HG03196 (cell line): ENCODE measurements at regions not wholly inside any gene's neighbourhood (a gene's known extent, or its start where the extent isn't known, plus 50 kb on each side); places are given as distances from the start of the nearest gene placed in this dataset.

Experiments used
- ATAC-seq: cut with Tn5 transposase; IDR thresholded peaks from one replicate; pipeline ENCODE4 v1.9.1; 2021; ENCODE audit not compliant: unreplicated experiment

DNA sequence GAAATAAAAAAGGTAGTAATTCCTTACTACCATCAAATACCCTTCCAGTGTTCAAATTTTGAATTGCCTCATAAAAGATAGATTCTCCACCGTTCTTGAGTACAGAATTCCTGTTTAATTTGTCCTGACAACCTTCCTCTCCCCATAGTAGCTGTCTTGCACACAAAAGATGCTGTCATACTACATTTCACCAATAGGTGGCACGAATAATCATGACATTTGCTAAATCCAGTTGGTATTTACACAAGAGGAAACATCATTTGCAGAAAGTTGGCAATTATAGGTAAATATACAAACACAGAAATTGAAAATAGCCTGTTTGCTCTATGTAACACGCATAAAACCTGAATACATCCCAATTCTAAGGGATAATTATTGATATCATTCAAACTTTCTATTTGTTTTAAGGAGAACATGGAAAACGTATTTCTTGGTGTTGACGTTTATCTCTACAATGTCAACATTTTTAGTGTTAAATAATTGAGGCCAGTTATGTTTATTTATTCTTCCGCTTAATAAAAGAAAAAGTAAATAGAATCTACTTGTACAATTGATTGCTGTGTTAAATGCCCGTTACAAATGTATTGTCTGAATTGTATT is 58.3 kb upstream of the CLDN10 start:
- ATAC-seq: no peak

DNA sequence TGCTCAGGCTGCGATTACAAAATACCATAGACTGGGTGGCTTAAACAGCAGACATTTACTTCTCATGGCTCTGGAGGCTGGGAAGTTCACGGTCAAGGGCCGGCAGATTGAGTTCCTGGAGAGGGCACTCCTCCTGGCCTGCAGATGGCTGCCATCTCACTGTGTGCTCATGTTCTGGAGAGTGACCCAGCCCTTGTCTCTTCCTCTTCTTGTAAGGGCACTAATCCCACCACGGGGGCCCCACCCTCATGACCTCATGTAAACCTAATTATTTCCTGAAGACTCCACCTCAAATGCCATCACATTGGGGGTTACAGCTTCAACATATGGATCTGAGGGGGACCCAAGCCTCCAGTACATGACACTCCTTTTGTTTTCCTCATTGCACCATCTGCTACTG is 56.0 kb upstream of the CLDN10 start:
- no peak for ATAC-seq

DNA sequence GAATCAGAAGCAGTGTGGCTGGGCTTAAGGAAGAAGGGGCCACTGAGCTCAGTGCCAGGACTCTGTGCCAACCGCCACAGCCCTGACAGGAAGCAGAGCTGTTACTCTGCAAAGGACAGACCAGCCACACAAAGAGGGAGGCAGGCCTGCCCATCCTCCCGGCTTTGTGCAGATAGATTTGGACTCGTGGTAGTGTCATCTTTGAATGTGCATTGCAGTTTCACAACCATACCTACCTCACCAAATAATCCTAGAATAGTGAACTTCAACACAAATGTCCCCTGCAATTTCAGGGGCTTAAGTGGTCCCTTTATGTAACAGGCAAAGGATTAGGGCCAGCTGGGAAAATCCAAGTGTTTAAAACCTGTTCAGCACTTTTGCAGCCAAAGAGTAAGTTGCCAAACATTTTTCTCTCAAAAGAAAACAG is 55.1 kb upstream of the CLDN10 start:
- ATAC-seq: no peak

DNA sequence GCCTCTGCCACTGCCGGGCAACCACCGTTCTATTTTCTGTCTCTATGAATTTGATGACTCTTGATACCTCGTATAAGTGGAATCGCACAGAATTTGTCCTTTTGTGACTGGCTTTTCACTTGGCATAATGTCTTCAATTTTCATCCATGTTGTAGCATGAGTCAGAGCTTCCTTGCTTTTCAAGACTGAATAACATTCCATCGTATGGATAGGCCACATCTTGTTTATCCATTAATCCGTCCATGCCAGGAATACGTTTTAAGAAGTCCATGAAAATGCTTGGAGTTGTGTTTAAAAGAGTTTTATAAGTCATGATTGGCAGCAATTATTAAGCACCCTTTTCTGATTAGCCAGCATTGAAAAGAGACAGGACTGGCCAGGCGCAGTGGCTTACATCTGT is 53.6 kb upstream of the CLDN10 start:
- no peak for ATAC-seq

DNA sequence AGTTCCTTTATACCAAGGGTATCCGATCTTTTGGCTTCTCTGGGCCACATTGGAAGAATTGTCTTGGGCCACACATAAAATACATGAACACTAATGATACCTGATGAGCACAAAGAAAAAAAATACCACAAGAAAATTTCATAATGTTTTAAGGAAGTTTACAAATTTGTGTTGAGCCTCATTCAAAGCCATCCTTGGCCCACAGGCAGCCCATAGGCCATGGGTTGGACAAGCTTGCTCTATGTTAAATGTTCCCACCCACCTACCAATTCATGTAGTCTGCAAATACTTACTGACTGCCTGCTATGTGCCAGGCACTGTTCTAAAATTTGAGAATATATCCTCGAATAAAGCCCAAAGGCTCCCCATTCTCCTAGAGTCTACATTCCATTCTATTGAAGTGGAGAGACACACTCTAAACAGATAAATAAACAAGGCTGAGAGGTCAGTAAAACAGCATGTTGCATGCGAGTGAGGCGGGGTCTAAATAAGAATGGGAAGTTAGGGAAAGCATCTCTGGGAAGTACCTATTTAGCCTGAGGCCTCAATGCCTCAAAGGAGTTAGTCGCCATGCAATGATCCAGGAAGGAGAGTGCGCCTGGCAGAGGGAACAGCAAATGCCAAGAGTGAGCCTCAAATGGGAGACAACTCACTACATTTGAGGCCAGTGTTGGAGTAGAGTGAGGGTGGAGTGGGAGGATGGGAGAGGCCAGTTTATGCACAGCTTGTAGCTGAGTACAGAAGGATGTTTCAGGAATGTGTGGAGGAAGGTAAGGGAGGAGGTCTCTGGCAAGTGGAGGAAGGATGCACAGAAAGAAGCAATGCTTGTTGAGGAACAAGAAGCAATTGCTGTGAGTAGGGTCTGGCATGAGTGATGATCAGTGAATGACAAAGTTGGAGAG is 52.5 kb upstream of the CLDN10 start:
- no peak for ATAC-seq

DNA sequence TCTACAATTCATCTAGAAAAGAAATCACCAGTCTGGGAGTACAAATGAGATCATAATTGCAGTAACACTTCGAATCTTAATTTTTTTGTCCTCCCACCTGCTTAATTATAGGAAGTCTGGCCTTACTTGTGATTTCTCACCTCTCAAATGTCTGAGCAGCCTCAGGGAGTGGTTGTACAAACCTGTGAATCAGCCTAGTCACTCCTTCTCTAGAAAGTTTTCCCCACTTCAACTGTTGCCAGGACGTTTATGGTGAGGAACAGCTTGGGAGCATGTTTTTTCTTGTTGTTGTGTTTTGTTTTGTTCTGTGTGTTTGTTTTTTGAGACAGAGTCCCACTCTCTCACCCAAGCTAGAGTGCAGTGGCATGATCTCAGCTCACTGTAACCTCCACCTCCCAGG is 50.3 kb upstream of the CLDN10 start:
- no peak for ATAC-seq
